ENCODE measurements at regions not wholly inside any gene's neighbourhood (a gene's known extent, or its start where the extent isn't known, plus 50 kb on each side); places are given as distances from the start of the nearest gene placed in this dataset.

GRCh38 chr4:24666816-24667477, 82.6 kb upstream of the DHX15 start:
- no peaks in the 10 kb centered on the region for H3K9me3 ChIP-seq (ENCODE audit: control insufficient read depth, insufficient read depth, low read length)
- H3K27me3 ChIP-seq (ENCODE audit: control insufficient read depth, insufficient read depth, low read length), result no peaks in the 10 kb centered on the region
- H3K4me1 ChIP-seq (ENCODE audit: control insufficient read depth, insufficient read depth, low read length), result peaks cover 9% of the 10 kb centered on the region
- no peak overlapping the region for H3K27ac ChIP-seq (ENCODE audit: low read length)
- WGBS (ENCODE audit: insufficient coverage, insufficient read length), result no CpG with 5 or more reads among the region's 5 CpGs
- no peaks in the 10 kb centered on the region; the same call in 1 of the 2 replicates for H3K36me3 ChIP-seq (ENCODE audit: control insufficient read depth, insufficient read depth, low read length)
- no peak for DNase-seq (ENCODE audit: low read depth, low spot score)
- H3K4me3 ChIP-seq (ENCODE audit: low read length), result no peak overlapping the region

GRCh38 chr4:24668956-24669355, 84.6 kb upstream of the DHX15 start:
- no peak for DNase-seq (ENCODE audit: low read depth, low spot score)
- Histone ChIP-seq H3K4me1 (ENCODE audit: control insufficient read depth, insufficient read depth, low read length) (peaks cover 7% of the 10 kb centered on the region), H3K27ac (ENCODE audit: low read length) (no peak overlapping the region), H3K9me3 (ENCODE audit: control insufficient read depth, insufficient read depth, low read length) (no peaks in the 10 kb centered on the region), H3K36me3 (ENCODE audit: control insufficient read depth, insufficient read depth, low read length) (no peaks in the 10 kb centered on the region; the same call in 1 of the 2 replicates), H3K4me3 (ENCODE audit: low read length) (no peak overlapping the region), H3K27me3 (ENCODE audit: control insufficient read depth, insufficient read depth, low read length) (no peaks in the 10 kb centered on the region)
- no CpG with 5 or more reads among the region's 10 CpGs for WGBS (ENCODE audit: insufficient coverage, insufficient read length)

- Histone ChIP-seq H3K36me3 (ENCODE audit: control insufficient read depth, insufficient read depth, low read length) (no peaks in the 10 kb centered on the region; the same call in 1 of the 2 replicates), H3K4me1 (ENCODE audit: control insufficient read depth, insufficient read depth, low read length) (peaks cover 5% of the 10 kb centered on the region)
- no CpG with 5 or more reads among the region's 6 CpGs for WGBS (ENCODE audit: insufficient coverage, insufficient read length)
Measured at GRCh38 chr4:24669751-24670150, 85.4 kb upstream of the DHX15 start.

GRCh38 chr4:24671849-24672248, 87.5 kb upstream of the DHX15 start:
- no peak overlapping the region for H3K27ac ChIP-seq (ENCODE audit: low read length)
- no peak overlapping the region for H3K4me3 ChIP-seq (ENCODE audit: low read length)
- no peak for DNase-seq (ENCODE audit: low read depth, low spot score)
- 0 out of 2 replicates have a peak, but pooled peaks cover 1% of the 10 kb centered on the region for H3K4me1 ChIP-seq (ENCODE audit: control insufficient read depth, insufficient read depth, low read length)
- no peaks in the 10 kb centered on the region for H3K27me3 ChIP-seq (ENCODE audit: control insufficient read depth, insufficient read depth, low read length)
- H3K9me3 ChIP-seq (ENCODE audit: control insufficient read depth, insufficient read depth, low read length), result no peaks in the 10 kb centered on the region
- H3K36me3 ChIP-seq (ENCODE audit: control insufficient read depth, insufficient read depth, low read length), result no peaks in the 10 kb centered on the region
- 100% methylated on average over 1 of the region's 7 CpGs for WGBS (ENCODE audit: insufficient coverage, insufficient read length)

More at GRCh38 chr4:24669751-24670150, 85.4 kb upstream of the DHX15 start:
- no peak overlapping the region for H3K27ac ChIP-seq (ENCODE audit: low read length)
- no peak for DNase-seq (ENCODE audit: low read depth, low spot score)
- no peaks in the 10 kb centered on the region for H3K9me3 ChIP-seq (ENCODE audit: control insufficient read depth, insufficient read depth, low read length)
- no peak overlapping the region for H3K4me3 ChIP-seq (ENCODE audit: low read length)
- H3K27me3 ChIP-seq (ENCODE audit: control insufficient read depth, insufficient read depth, low read length), result no peaks in the 10 kb centered on the region

- H3K27me3 ChIP-seq (ENCODE audit: control insufficient read depth, insufficient read depth, low read length), result no peaks in the 10 kb centered on the region
- no peaks in the 10 kb centered on the region for H3K9me3 ChIP-seq (ENCODE audit: control insufficient read depth, insufficient read depth, low read length)
- no CpG with 5 or more reads among the region's 8 CpGs for WGBS (ENCODE audit: insufficient coverage, insufficient read length)
- H3K27ac ChIP-seq (ENCODE audit: low read length), result no peak overlapping the region
- DNase-seq (ENCODE audit: low read depth, low spot score), result no peak
- no peak overlapping the region for H3K4me3 ChIP-seq (ENCODE audit: low read length)
- 0 out of 2 replicates have a peak, but pooled peaks cover 1% of the 10 kb centered on the region for H3K4me1 ChIP-seq (ENCODE audit: control insufficient read depth, insufficient read depth, low read length)
- H3K36me3 ChIP-seq (ENCODE audit: control insufficient read depth, insufficient read depth, low read length), result no peaks in the 10 kb centered on the region
Measured at GRCh38 chr4:24672880-24673279, 88.5 kb upstream of the DHX15 start.

- no peak for DNase-seq (ENCODE audit: low read depth, low spot score)
- Histone ChIP-seq H3K4me1 (ENCODE audit: control insufficient read depth, insufficient read depth, low read length) (0 out of 2 replicates have a peak, but pooled peaks cover 1% of the 10 kb centered on the region), H3K4me3 (ENCODE audit: low read length) (no peak overlapping the region), H3K9me3 (ENCODE audit: control insufficient read depth, insufficient read depth, low read length) (no peaks in the 10 kb centered on the region), H3K27ac (ENCODE audit: low read length) (no peak overlapping the region), H3K36me3 (ENCODE audit: control insufficient read depth, insufficient read depth, low read length) (no peaks in the 10 kb centered on the region), H3K27me3 (ENCODE audit: control insufficient read depth, insufficient read depth, low read length) (no peaks in the 10 kb centered on the region)
- WGBS (ENCODE audit: insufficient coverage, insufficient read length), result no CpG with 5 or more reads among the region's 2 CpGs
Measured at GRCh38 chr4:24674279-24674678, 89.9 kb upstream of the DHX15 start.

- DNase-seq (ENCODE audit: low read depth, low spot score), result no peak
- H3K9me3 ChIP-seq (ENCODE audit: control insufficient read depth, insufficient read depth, low read length), result no peaks in the 10 kb centered on the region
Measured at GRCh38 chr4:24675721-24676389, 91.5 kb upstream of the DHX15 start.

GRCh38 chr4:24677909-24678308, 93.6 kb upstream of the DHX15 start:
- Histone ChIP-seq H3K27me3 (ENCODE audit: control insufficient read depth, insufficient read depth, low read length) (no peaks in the 10 kb centered on the region), H3K9me3 (ENCODE audit: control insufficient read depth, insufficient read depth, low read length) (no peaks in the 10 kb centered on the region), H3K4me1 (ENCODE audit: control insufficient read depth, insufficient read depth, low read length) (0 out of 2 replicates have a peak, but pooled peaks cover 1% of the 10 kb centered on the region), H3K36me3 (ENCODE audit: control insufficient read depth, insufficient read depth, low read length) (no peaks in the 10 kb centered on the region), H3K27ac (ENCODE audit: low read length) (no peak overlapping the region), H3K4me3 (ENCODE audit: low read length) (no peak overlapping the region)
- no peak for DNase-seq (ENCODE audit: low read depth, low spot score)
- no CpG with 5 or more reads among the region's 4 CpGs for WGBS (ENCODE audit: insufficient coverage, insufficient read length)

More at GRCh38 chr4:24675721-24676389, 91.5 kb upstream of the DHX15 start:
- H3K4me3 ChIP-seq (ENCODE audit: low read length), result no peak overlapping the region
- no peaks in the 10 kb centered on the region for H3K36me3 ChIP-seq (ENCODE audit: control insufficient read depth, insufficient read depth, low read length)
- 0 out of 2 replicates have a peak, but pooled peaks cover 1% of the 10 kb centered on the region for H3K4me1 ChIP-seq (ENCODE audit: control insufficient read depth, insufficient read depth, low read length)
- H3K27ac ChIP-seq (ENCODE audit: low read length), result no peak overlapping the region
- WGBS (ENCODE audit: insufficient coverage, insufficient read length), result no CpG with 5 or more reads among the region's 2 CpGs
- H3K27me3 ChIP-seq (ENCODE audit: control insufficient read depth, insufficient read depth, low read length), result no peaks in the 10 kb centered on the region

GRCh38 chr4:24680746-24681448, 96.5 kb upstream of the DHX15 start:
- WGBS (ENCODE audit: insufficient coverage, insufficient read length), result no CpG with 5 or more reads among the region's 9 CpGs
- no peaks in the 10 kb centered on the region for H3K27me3 ChIP-seq (ENCODE audit: control insufficient read depth, insufficient read depth, low read length)
- no peak for DNase-seq (ENCODE audit: low read depth, low spot score)

GRCh38 chr4:24683116-24683515, 98.8 kb upstream of the DHX15 start:
- no CpG with 5 or more reads among the region's 7 CpGs for WGBS (ENCODE audit: insufficient coverage, insufficient read length)
- Histone ChIP-seq H3K27ac (ENCODE audit: low read length) (no peak overlapping the region), H3K4me3 (ENCODE audit: low read length) (no peak overlapping the region), H3K9me3 (ENCODE audit: control insufficient read depth, insufficient read depth, low read length) (no peaks in the 10 kb centered on the region), H3K27me3 (ENCODE audit: control insufficient read depth, insufficient read depth, low read length) (no peaks in the 10 kb centered on the region), H3K36me3 (ENCODE audit: control insufficient read depth, insufficient read depth, low read length) (no peaks in the 10 kb centered on the region), H3K4me1 (ENCODE audit: control insufficient read depth, insufficient read depth, low read length) (peaks cover 12% of the 10 kb centered on the region)
- DNase-seq (ENCODE audit: low read depth, low spot score), result no peak

More at GRCh38 chr4:24680746-24681448, 96.5 kb upstream of the DHX15 start:
- H3K36me3 ChIP-seq (ENCODE audit: control insufficient read depth, insufficient read depth, low read length), result no peaks in the 10 kb centered on the region
- H3K9me3 ChIP-seq (ENCODE audit: control insufficient read depth, insufficient read depth, low read length), result no peaks in the 10 kb centered on the region
- H3K4me3 ChIP-seq (ENCODE audit: low read length), result no peak overlapping the region
- H3K27ac ChIP-seq (ENCODE audit: low read length), result no peak overlapping the region
- H3K4me1 ChIP-seq (ENCODE audit: control insufficient read depth, insufficient read depth, low read length), result 0 out of 2 replicates have a peak, but pooled peaks cover 1% of the 10 kb centered on the region

Measured in iPS DF 6.9 (cell line).